ENCODE measurements at regions not wholly inside any gene's neighbourhood (a gene's known extent, or its start where the extent isn't known, plus 50 kb on each side); places are given as distances from the start of the nearest gene placed in this dataset.

- TF ChIP-seq CTCF (IDR thresholded peaks at IDR 0.05 in 4 of 5, conservative IDR thresholded peaks at IDR 0.05 in 1 of 5): no peak
- no peak for TF ChIP-seq POLR2A (IDR thresholded peaks at IDR 0.05)
Observed at GRCh38 chr11:69890476-69890875, 71.3 kb upstream of the FGF3 start.
